MM.1S (cell line): ENCODE measurements at regions not wholly inside any gene's neighbourhood (a gene's known extent, or its start where the extent isn't known, plus 50 kb on each side); places are given as distances from the start of the nearest gene placed in this dataset.

Experiments
- CTCF ChIP-seq: fragments of 300-600 bp; sonication (generic); IDR thresholded peaks from 2 replicates; pipeline ENCODE4 v1.5.1; 2016; ENCODE audit warnings: antibody characterized with exemption, low read length, mixed read lengths
- EZH2 ChIP-seq: fragments of 300-600 bp; sonication (generic); optimal IDR thresholded peaks from 2 replicates; pipeline ENCODE3; 2017; ENCODE audit warnings: low read depth, mild to moderate bottlenecking, antibody characterized with exemption, low read length, mixed read lengths
- EZH2phosphoT487 ChIP-seq: fragments of 300-600 bp; sonication (generic); IDR thresholded peaks from 2 replicates; pipeline ENCODE4 v1.6.1; 2018; ENCODE audit warnings: antibody characterized with exemption, low read length

- TF ChIP-seq CTCF (no peak), EZH2 (no peak), EZH2phosphoT487 (no peak)
Observed at GRCh38 chr9:107585465-107585864, 95.9 kb upstream of the KLF4 start.
